ENCODE measurements at regions not wholly inside any gene's neighbourhood (a gene's known extent, or its start where the extent isn't known, plus 50 kb on each side); places are given as distances from the start of the nearest gene placed in this dataset.

GRCh38 chr17:79174193-79174765 is 99.7 kb downstream of the ENGASE start:
- Histone ChIP-seq H3K4me3 (no peak overlapping the region), H3K27ac (no peak overlapping the region), H3K4me1 (no peaks in the 10 kb centered on the region), H3K36me3 (no peaks in the 10 kb centered on the region), H3K27me3 (peaks cover 0 to 48% (median 20%) of the 10 kb centered on the region in 3 donors), H3K9me3 (no peaks in the 10 kb centered on the region)
- no peak for DNase-seq
- intact Hi-C loops (cut with DNase I; ENCODE audit: low total_unique reads), result no loop called here
- 85 to 93% (median 91%) methylated on average over 8 to 10 of the region's 10 CpGs for WGBS, 5 donors
- TF ChIP-seq POLR2AphosphoS5 (IDR thresholded peaks at IDR 0.05) (no peak), CTCF (IDR thresholded peaks at IDR 0.05) (no peak), EP300 (IDR thresholded peaks at IDR 0.05) (no peak), POLR2A (IDR thresholded peaks at IDR 0.05) (no peak)

- intact Hi-C loops (cut with DNase I; ENCODE audit: low total_unique reads), result no loop called here
- no peak for TF ChIP-seq POLR2A (IDR thresholded peaks at IDR 0.05)
- no peak for TF ChIP-seq POLR2AphosphoS5 (IDR thresholded peaks at IDR 0.05)
- TF ChIP-seq CTCF (IDR thresholded peaks at IDR 0.05), result no peak
- TF ChIP-seq EP300 (IDR thresholded peaks at IDR 0.05), result no peak
- peaks cover 0 to 49% (median 16%) of the 10 kb centered on the region in 3 donors for H3K27me3 ChIP-seq
- H3K9me3 ChIP-seq, result no peaks in the 10 kb centered on the region
- no peak overlapping the region for H3K27ac ChIP-seq
- peak in 1 of 2 donors; percentile 60 for DNase-seq
- no peaks in the 10 kb centered on the region for H3K4me1 ChIP-seq
- H3K4me3 ChIP-seq, result no peak overlapping the region
- WGBS, 5 donors, result 34 to 50% (median 40%) methylated on average over 13 of the region's 13 CpGs
- H3K36me3 ChIP-seq, result no peaks in the 10 kb centered on the region
Observed at GRCh38 chr17:79171188-79171587, 96.6 kb downstream of the ENGASE start.

- intact Hi-C loops (cut with DNase I; ENCODE audit: low total_unique reads), result no loop called here
Observed at GRCh38 chr17:79169861-79170260, 95.2 kb downstream of the ENGASE start.

GRCh38 chr17:79169366-79169765 is 94.7 kb downstream of the ENGASE start:
- TF ChIP-seq POLR2A (IDR thresholded peaks at IDR 0.05) (no peak), POLR2AphosphoS5 (IDR thresholded peaks at IDR 0.05) (no peak), CTCF (IDR thresholded peaks at IDR 0.05) (no peak), EP300 (IDR thresholded peaks at IDR 0.05) (no peak)
- Histone ChIP-seq H3K9me3 (no peaks in the 10 kb centered on the region), H3K27ac (no peak overlapping the region), H3K4me1 (no peaks in the 10 kb centered on the region), H3K36me3 (no peaks in the 10 kb centered on the region), H3K4me3 (no peak overlapping the region), H3K27me3 (peaks cover 0 to 57% (median 25%) of the 10 kb centered on the region in 3 donors)
- no peak for DNase-seq
- intact Hi-C loops (cut with DNase I; ENCODE audit: low total_unique reads), result no loop called here
- WGBS, 5 donors, result 69 to 80% (median 72%) methylated on average over 8 to 11 of the region's 11 CpGs

More at GRCh38 chr17:79169861-79170260, 95.2 kb downstream of the ENGASE start:
- no peak overlapping the region for H3K4me3 ChIP-seq
- no peaks in the 10 kb centered on the region for H3K4me1 ChIP-seq
- DNase-seq, result no peak
- no peaks in the 10 kb centered on the region for H3K36me3 ChIP-seq
- H3K27ac ChIP-seq, result no peak overlapping the region
- TF ChIP-seq CTCF (IDR thresholded peaks at IDR 0.05) (no peak), EP300 (IDR thresholded peaks at IDR 0.05) (no peak), POLR2AphosphoS5 (IDR thresholded peaks at IDR 0.05) (no peak), POLR2A (IDR thresholded peaks at IDR 0.05) (no peak)
- WGBS, 5 donors, result 77 to 88% (median 82%) methylated on average over 6 of the region's 6 CpGs
- peaks cover 0 to 52% (median 20%) of the 10 kb centered on the region in 3 donors for H3K27me3 ChIP-seq
- H3K9me3 ChIP-seq, result no peaks in the 10 kb centered on the region
